Muscle layer of colon (tissue), 2 donors: ENCODE measurements at regions not wholly inside any gene's neighbourhood (a gene's known extent, or its start where the extent isn't known, plus 50 kb on each side); places are given as distances from the start of the nearest gene placed in this dataset.

Experiments
- H3K27ac ChIP-seq: one replicate; pipeline ENCODE4 v1.7.0; 2013; ENCODE audit warnings: low read depth, mild to moderate bottlenecking, low read length, moderate library complexity
- H3K27me3 ChIP-seq, 2 donors: one replicate each; pipeline ENCODE4 v1.7.0; 2013; ENCODE audit warnings: low read length in 2 of 2, mild to moderate bottlenecking in 2 of 2; ENCODE audit not compliant: insufficient read depth in 2 of 2, control insufficient read depth in 1 of 2
- H3K36me3 ChIP-seq: one replicate; pipeline ENCODE4 v1.7.0; 2013; ENCODE audit warnings: mild to moderate bottlenecking, low read length; ENCODE audit not compliant: insufficient read depth
- H3K4me1 ChIP-seq: one replicate; pipeline ENCODE4 v1.7.0; 2013; ENCODE audit warnings: mild to moderate bottlenecking, low read length; ENCODE audit not compliant: insufficient read depth
- H3K4me3 ChIP-seq, 2 donors: one replicate each; pipeline ENCODE4 v1.7.0; 2013; ENCODE audit warnings: low read length in 2 of 2, low read depth in 1 of 2, mild to moderate bottlenecking in 1 of 2, moderate library complexity in 1 of 2
- H3K9ac ChIP-seq: one replicate; pipeline ENCODE4 v1.7.0; 2013; ENCODE audit warnings: low read length
- H3K9me3 ChIP-seq: one replicate; pipeline ENCODE4 v1.7.0; 2013; ENCODE audit warnings: mild to moderate bottlenecking, low read length
- donor health status: abdominal sarcoma.
- donor health status: Adenocarcinoma of cecum.

- Histone ChIP-seq H3K9me3 (peaks cover 14% of the 10 kb centered on the region), H3K27ac (no peak overlapping the region), H3K9ac (no peak overlapping the region), H3K4me1 (no peaks in the 10 kb centered on the region), H3K4me3 (no peak overlapping the region), H3K27me3 (no peaks in the 10 kb centered on the region), H3K36me3 (no peaks in the 10 kb centered on the region)
Observed at GRCh38 chrX:39115166-39115565, 313.9 kb downstream of the MID1IP1 start.

GRCh38 chrX:39117101-39117500, 315.8 kb downstream of the MID1IP1 start:
- H3K9me3 ChIP-seq = peaks cover 7% of the 10 kb centered on the region
- H3K27ac ChIP-seq = no peak overlapping the region
- no peak overlapping the region for H3K4me3 ChIP-seq
- no peaks in the 10 kb centered on the region for H3K27me3 ChIP-seq
- no peaks in the 10 kb centered on the region for H3K4me1 ChIP-seq
- H3K36me3 ChIP-seq = no peaks in the 10 kb centered on the region
- no peak overlapping the region for H3K9ac ChIP-seq

- Histone ChIP-seq H3K4me3 (no peak overlapping the region), H3K9me3 (no peaks in the 10 kb centered on the region), H3K36me3 (no peaks in the 10 kb centered on the region), H3K4me1 (no peaks in the 10 kb centered on the region), H3K27me3 (no peaks in the 10 kb centered on the region), H3K27ac (no peak overlapping the region), H3K9ac (no peak overlapping the region)
Observed at GRCh38 chrX:39121903-39122302, 320.6 kb downstream of the MID1IP1 start.

GRCh38 chrX:39125834-39126233, 324.6 kb downstream of the MID1IP1 start:
- Histone ChIP-seq H3K4me1 (no peaks in the 10 kb centered on the region), H3K27me3 (no peaks in the 10 kb centered on the region), H3K4me3 (no peak overlapping the region), H3K27ac (no peak overlapping the region), H3K9me3 (no peaks in the 10 kb centered on the region), H3K9ac (no peak overlapping the region), H3K36me3 (no peaks in the 10 kb centered on the region)

- Histone ChIP-seq H3K9ac (no peak overlapping the region), H3K4me3 (no peak overlapping the region), H3K27ac (no peak overlapping the region), H3K9me3 (no peaks in the 10 kb centered on the region), H3K36me3 (no peaks in the 10 kb centered on the region), H3K27me3 (no peaks in the 10 kb centered on the region), H3K4me1 (no peaks in the 10 kb centered on the region)
Observed at GRCh38 chrX:39133971-39134370, 332.7 kb downstream of the MID1IP1 start.

- H3K9me3 ChIP-seq = no peaks in the 10 kb centered on the region
- H3K4me3 ChIP-seq = no peak overlapping the region
- H3K27me3 ChIP-seq = no peaks in the 10 kb centered on the region
- no peak overlapping the region for H3K9ac ChIP-seq
- no peak overlapping the region for H3K27ac ChIP-seq
- no peaks in the 10 kb centered on the region for H3K36me3 ChIP-seq
- no peaks in the 10 kb centered on the region for H3K4me1 ChIP-seq
Observed at GRCh38 chrX:39137363-39137954, 336.2 kb downstream of the MID1IP1 start.

- Histone ChIP-seq H3K4me3 (no peak overlapping the region), H3K36me3 (no peaks in the 10 kb centered on the region), H3K27me3 (no peaks in the 10 kb centered on the region), H3K27ac (no peak overlapping the region), H3K9me3 (no peaks in the 10 kb centered on the region), H3K4me1 (no peaks in the 10 kb centered on the region), H3K9ac (no peak overlapping the region)
Observed at GRCh38 chrX:39140581-39140980, 339.3 kb downstream of the MID1IP1 start.

- H3K4me3 ChIP-seq = no peak overlapping the region
- H3K4me1 ChIP-seq = no peaks in the 10 kb centered on the region
- H3K36me3 ChIP-seq = no peaks in the 10 kb centered on the region
- no peaks in the 10 kb centered on the region for H3K27me3 ChIP-seq
- no peak overlapping the region for H3K9ac ChIP-seq
- H3K9me3 ChIP-seq = no peaks in the 10 kb centered on the region
- no peak overlapping the region for H3K27ac ChIP-seq
Observed at GRCh38 chrX:39144323-39144722, 343.1 kb downstream of the MID1IP1 start.

- H3K27me3 ChIP-seq = no peaks in the 10 kb centered on the region
- H3K9me3 ChIP-seq = no peaks in the 10 kb centered on the region
- H3K4me3 ChIP-seq = no peak overlapping the region
- H3K4me1 ChIP-seq = no peaks in the 10 kb centered on the region
- H3K9ac ChIP-seq = no peak overlapping the region
- no peak overlapping the region for H3K27ac ChIP-seq
- no peaks in the 10 kb centered on the region for H3K36me3 ChIP-seq
Observed at GRCh38 chrX:39144956-39145355, 343.7 kb downstream of the MID1IP1 start.

GRCh38 chrX:39145859-39146258, 344.6 kb downstream of the MID1IP1 start:
- no peaks in the 10 kb centered on the region for H3K36me3 ChIP-seq
- no peak overlapping the region for H3K4me3 ChIP-seq
- H3K4me1 ChIP-seq = no peaks in the 10 kb centered on the region
- H3K27me3 ChIP-seq = no peaks in the 10 kb centered on the region
- no peak overlapping the region for H3K9ac ChIP-seq
- H3K9me3 ChIP-seq = no peaks in the 10 kb centered on the region
- H3K27ac ChIP-seq = no peak overlapping the region

- Histone ChIP-seq H3K4me3 (no peak overlapping the region), H3K27ac (no peak overlapping the region), H3K36me3 (no peaks in the 10 kb centered on the region), H3K4me1 (no peaks in the 10 kb centered on the region), H3K9ac (no peak overlapping the region), H3K9me3 (no peaks in the 10 kb centered on the region), H3K27me3 (peaks cover 0 to 4% of the 10 kb centered on the region in 2 donors)
Observed at GRCh38 chrX:39149761-39150160, 348.5 kb downstream of the MID1IP1 start.

GRCh38 chrX:39150220-39150619, 349.0 kb downstream of the MID1IP1 start:
- Histone ChIP-seq H3K27ac (no peak overlapping the region), H3K4me3 (no peak overlapping the region), H3K36me3 (no peaks in the 10 kb centered on the region), H3K9ac (no peak overlapping the region), H3K9me3 (no peaks in the 10 kb centered on the region), H3K27me3 (peaks cover 0 to 4% of the 10 kb centered on the region in 2 donors), H3K4me1 (no peaks in the 10 kb centered on the region)
